Calu3 (cell line): ENCODE measurements at regions not wholly inside any gene's neighbourhood (a gene's known extent, or its start where the extent isn't known, plus 50 kb on each side); places are given as distances from the start of the nearest gene placed in this dataset.
"Not testable (repeated sequence)": the region's sequence is repeated elsewhere in the genome, so short reads cannot be mapped to it uniquely, and the experiment has no call there.

ENCODE experiments used
- BruUV-seq: library from RNA; stranded (reverse); fragments of 400-500 nt; replicated peaks from 2 replicates; lab custom pipeline; 2021; lab: Mats Ljungman, UMichigan
- CTCF ChIA-PET: fragments of 300-600 bp; sonication (Branson Sonifier 250); formaldehyde crosslinking; loops from one replicate; lab custom pipeline; 2022; ENCODE audit warnings: antibody characterized with exemption; lab: Charles Lee
- DNase-seq: peaks from one replicate; pipeline ENCODE4 v3.0.0; 2022
- H3K27ac Mint-ChIP-seq: one replicate; pipeline ENCODE4 v1.8.0; 2022; ENCODE audit warnings: mixed read lengths; ENCODE audit not compliant: unreplicated experiment
- H3K27me3 Mint-ChIP-seq: one replicate; pipeline ENCODE4 v1.8.0; 2022; ENCODE audit warnings: mixed read lengths; ENCODE audit not compliant: unreplicated experiment
- H3K36me3 Mint-ChIP-seq: one replicate; pipeline ENCODE4 v1.8.0; 2022; ENCODE audit warnings: mild to moderate bottlenecking, moderate library complexity, mixed read lengths; ENCODE audit not compliant: insufficient read depth, unreplicated experiment
- H3K4me1 Mint-ChIP-seq: one replicate; pipeline ENCODE4 v1.8.0; 2022; ENCODE audit warnings: mild to moderate bottlenecking, low read depth, mixed read lengths; ENCODE audit not compliant: unreplicated experiment
- H3K4me3 Mint-ChIP-seq: one replicate; pipeline ENCODE4 v1.8.0; 2022; ENCODE audit warnings: mild to moderate bottlenecking, low read depth, moderate library complexity, mixed read lengths; ENCODE audit not compliant: unreplicated experiment
- H3K9me3 Mint-ChIP-seq: one replicate; pipeline ENCODE4 v1.8.0; 2022; ENCODE audit warnings: low read depth, mixed read lengths; ENCODE audit not compliant: unreplicated experiment
- intact Hi-C: fragments of 100-400 bp; cut with micrococcal nuclease; formaldehyde crosslinking; loops from one replicate; pipeline ENCODE4 v1.10.0; 2022; ENCODE audit not compliant: unreplicated experiment
- TF ChIP-seq, protein P1 (sequence below): fragments of 200-600 bp; IDR thresholded peaks from one replicate; pipeline ENCODE4 v1.8.0; 2022; ENCODE audit warnings: antibody characterized with exemption; ENCODE audit not compliant: unreplicated experiment

DNA sequence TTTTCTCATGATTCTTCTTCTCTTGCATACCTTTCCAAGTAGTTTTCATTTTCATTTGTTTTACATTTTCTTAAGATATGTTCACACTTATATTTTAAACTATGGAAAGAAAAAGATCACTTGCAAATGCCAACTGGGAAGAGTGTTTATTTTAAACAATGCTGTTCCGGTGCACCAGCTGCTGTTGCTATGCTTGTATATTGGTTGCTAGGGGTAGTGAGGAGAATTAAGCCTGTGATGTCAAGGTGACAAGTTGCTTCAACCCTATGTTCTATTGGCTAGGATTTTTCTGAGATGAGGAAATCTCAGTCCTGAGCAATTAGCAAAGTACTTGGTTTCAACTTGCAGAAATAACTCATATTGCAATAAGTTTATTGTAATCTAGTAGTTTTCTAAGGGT lies 500.1 kb downstream of the MFSD1 start:
- Mint-ChIP-seq H3K4me1 (peaks cover 13% of the 10 kb centered on the region), H3K27ac (no peak overlapping the region), H3K9me3 (no peaks in the 10 kb centered on the region), H3K4me3 (no peak overlapping the region), H3K27me3 (no peaks in the 10 kb centered on the region), H3K36me3 (no peaks in the 10 kb centered on the region)
- CTCF ChIA-PET, result no interaction called here
- TF ChIP-seq, protein P1, sequence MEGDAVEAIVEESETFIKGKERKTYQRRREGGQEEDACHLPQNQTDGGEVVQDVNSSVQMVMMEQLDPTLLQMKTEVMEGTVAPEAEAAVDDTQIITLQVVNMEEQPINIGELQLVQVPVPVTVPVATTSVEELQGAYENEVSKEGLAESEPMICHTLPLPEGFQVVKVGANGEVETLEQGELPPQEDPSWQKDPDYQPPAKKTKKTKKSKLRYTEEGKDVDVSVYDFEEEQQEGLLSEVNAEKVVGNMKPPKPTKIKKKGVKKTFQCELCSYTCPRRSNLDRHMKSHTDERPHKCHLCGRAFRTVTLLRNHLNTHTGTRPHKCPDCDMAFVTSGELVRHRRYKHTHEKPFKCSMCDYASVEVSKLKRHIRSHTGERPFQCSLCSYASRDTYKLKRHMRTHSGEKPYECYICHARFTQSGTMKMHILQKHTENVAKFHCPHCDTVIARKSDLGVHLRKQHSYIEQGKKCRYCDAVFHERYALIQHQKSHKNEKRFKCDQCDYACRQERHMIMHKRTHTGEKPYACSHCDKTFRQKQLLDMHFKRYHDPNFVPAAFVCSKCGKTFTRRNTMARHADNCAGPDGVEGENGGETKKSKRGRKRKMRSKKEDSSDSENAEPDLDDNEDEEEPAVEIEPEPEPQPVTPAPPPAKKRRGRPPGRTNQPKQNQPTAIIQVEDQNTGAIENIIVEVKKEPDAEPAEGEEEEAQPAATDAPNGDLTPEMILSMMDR, result no peak
- no peak for DNase-seq
- intact Hi-C loops, result loop anchor here (5.0 kb wide), 1 partner anchor 180 kb away; no protein-coding TSS in a partner anchor
- BruUV-seq, result no TSS peak

GRCh38 chr3:159305017-159305416 lies 503.2 kb downstream of the MFSD1 start:
- intact Hi-C loops, result no loop called here
- Mint-ChIP-seq H3K27me3 (no peaks in the 10 kb centered on the region), H3K36me3 (no peaks in the 10 kb centered on the region), H3K4me3 (no peak overlapping the region), H3K9me3 (no peaks in the 10 kb centered on the region), H3K4me1 (peaks cover 13% of the 10 kb centered on the region), H3K27ac (no peak overlapping the region)
- peak; percentile 57 for DNase-seq
- TF ChIP-seq, protein P1, result no peak
- BruUV-seq, result no TSS peak
- CTCF ChIA-PET, result interaction anchor here (0.9 kb wide), 1 partner anchor 14 kb away, joined by 4 read pairs; no protein-coding TSS in a partner anchor

GRCh38 chr3:159316706-159317105 lies 514.9 kb downstream of the MFSD1 start:
- CTCF ChIA-PET, H3K9me3 Mint-ChIP-seq, DNase-seq, H3K27ac Mint-ChIP-seq, H3K36me3 Mint-ChIP-seq, BruUV-seq, intact Hi-C loops, H3K27me3 Mint-ChIP-seq, H3K4me3 Mint-ChIP-seq: not testable (repeated sequence)
- H3K4me1 Mint-ChIP-seq, result peaks cover 13% of the 10 kb centered on the region

DNA sequence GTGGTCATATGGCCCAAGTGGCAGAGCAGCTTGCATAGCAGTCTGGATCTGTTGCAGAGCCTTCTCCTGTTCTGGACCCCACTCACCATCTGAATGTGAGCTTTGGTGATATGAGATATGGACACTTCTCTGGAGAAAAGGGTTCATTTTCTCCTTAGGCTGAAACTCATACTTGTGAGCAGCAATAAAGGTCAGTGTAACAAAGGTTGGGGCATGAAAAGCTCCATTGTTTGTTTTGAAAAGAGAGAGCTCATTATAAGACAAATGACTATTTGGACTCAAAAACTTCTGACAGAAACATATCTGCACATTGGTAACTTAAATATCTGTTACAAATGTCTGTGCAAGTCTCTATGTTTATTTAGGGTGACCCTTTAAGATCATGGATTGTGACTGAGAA lies 517.3 kb downstream of the MFSD1 start:
- Mint-ChIP-seq H3K4me3 (no peak overlapping the region), H3K36me3 (no peaks in the 10 kb centered on the region), H3K9me3 (peaks cover 9% of the 10 kb centered on the region), H3K27ac (no peak overlapping the region), H3K27me3 (no peaks in the 10 kb centered on the region), H3K4me1 (peaks cover 22% of the 10 kb centered on the region)
- intact Hi-C loops, result no loop called here
- no TSS peak for BruUV-seq
- TF ChIP-seq, protein P1, result no peak
- no peak for DNase-seq
- CTCF ChIA-PET, result interaction anchor here (1.3 kb wide), 1 partner anchor 14 kb away, joined by 4 read pairs; no protein-coding TSS in a partner anchor

- Mint-ChIP-seq H3K4me1 (peaks cover 22% of the 10 kb centered on the region), H3K9me3 (peaks cover 9% of the 10 kb centered on the region), H3K27ac (no peak overlapping the region), H3K4me3 (no peak overlapping the region), H3K36me3 (no peaks in the 10 kb centered on the region), H3K27me3 (no peaks in the 10 kb centered on the region)
- intact Hi-C loops, result no loop called here
- CTCF ChIA-PET, result no interaction called here
- BruUV-seq, result no TSS peak
- DNase-seq, result no peak
- TF ChIP-seq, protein P1, result no peak
Observed at GRCh38 chr3:159322322-159322939, 520.6 kb downstream of the MFSD1 start.
